Fibroblast of the conjunctiva (primary cell): ENCODE measurements at regions not wholly inside any gene's neighbourhood (a gene's known extent, or its start where the extent isn't known, plus 50 kb on each side); places are given as distances from the start of the nearest gene placed in this dataset.

Experiments
- DNase-seq: peaks from one replicate; pipeline ENCODE4 v3.0.0-alpha.2; 2010; ENCODE audit warnings: low read depth

DNA sequence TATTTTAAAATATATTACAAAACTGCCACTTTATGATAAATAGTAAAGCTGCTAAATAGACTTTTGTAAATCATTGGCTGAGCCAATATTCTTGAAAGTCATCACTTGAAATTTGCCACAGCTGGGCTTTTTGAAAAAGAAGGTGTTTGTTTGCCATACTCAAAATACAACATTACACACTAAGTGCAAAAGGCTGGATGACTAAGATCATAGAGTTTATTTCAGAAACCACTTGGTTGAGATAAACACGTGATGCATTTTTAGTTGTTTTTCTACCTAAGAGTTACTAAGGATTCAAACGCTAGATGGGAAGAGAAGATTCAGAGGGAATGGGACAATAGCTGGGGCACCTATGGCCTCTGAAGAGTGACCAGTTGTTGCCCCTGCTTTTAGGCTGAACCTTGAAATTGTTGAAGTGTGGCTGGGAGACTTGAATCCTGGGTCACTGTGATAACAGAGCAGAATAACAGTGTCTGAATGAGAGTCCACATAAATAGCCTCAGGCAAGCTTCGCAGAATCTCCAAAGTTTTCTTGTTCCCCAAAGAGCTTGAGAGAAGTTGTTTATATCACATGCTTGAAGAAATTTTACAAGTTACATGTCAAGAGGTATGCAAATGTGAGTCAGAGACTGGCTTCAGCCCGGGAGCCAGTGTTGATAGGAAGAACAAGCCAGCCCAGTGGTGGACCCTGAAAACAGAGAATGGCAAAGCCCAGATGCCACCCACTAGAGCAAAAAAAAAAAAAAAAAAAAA, 409.8 kb downstream of the GPD2 start:
- DNase-seq: no peak

DNA sequence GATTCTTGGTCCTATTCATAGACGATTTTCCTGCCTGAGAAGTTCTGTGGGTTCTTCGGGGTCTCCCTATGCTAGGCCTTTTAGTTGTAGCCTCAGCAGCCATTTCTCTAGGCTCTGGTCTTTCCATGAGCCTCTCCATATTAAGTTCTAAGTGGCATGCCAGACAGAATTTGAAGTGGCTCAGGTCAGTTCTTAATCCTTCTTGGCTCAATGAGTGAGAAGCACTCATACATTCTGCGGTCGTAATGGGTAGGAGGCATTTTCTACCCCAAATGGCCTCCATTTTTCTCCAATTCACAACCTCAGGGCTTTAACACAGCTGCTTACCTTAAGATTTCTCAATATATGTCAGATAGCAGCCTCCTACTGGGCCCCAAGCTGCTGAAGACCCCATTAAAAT, 405.3 kb upstream of the GALNT5 start:
- DNase-seq: no peak

DNA sequence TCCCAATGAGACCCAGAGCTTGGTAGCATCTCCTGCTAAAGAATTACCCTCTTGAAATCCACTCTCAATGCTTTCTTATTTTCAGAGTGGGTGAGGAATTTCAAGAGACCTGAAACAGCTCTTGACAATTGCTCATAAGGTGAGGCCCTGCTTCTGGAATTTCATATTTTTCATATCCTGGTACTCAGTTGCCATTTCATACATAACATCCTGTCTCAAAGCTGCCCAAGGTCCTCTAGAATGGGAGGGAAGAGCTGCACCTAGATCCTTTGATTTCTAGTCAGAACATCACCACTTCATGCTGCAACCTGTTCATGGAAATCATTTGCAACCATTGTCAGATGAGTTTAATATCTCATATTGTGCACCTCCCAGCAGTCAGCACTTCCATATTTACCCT, 404.8 kb upstream of the GALNT5 start:
- no peak for DNase-seq

DNA sequence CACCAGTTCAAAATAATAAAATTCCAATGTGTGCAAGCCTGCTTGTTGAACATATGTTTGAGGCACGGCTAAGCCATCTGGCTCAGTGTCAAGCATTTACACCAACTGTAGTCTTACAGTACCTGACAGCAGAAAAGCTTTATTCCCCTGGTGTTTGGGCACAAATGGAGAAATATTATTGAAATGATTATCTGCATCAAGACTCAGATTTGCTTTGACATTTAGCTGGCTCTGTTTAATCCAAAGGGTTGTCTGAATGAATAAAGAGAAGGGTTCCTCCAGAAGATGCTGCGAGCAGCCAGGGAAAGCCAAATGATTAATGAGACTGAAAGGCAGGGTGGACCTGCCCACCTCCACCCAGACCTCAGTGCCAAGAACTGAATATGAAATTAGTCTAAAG, 393.2 kb upstream of the GALNT5 start:
- no peak for DNase-seq

DNA sequence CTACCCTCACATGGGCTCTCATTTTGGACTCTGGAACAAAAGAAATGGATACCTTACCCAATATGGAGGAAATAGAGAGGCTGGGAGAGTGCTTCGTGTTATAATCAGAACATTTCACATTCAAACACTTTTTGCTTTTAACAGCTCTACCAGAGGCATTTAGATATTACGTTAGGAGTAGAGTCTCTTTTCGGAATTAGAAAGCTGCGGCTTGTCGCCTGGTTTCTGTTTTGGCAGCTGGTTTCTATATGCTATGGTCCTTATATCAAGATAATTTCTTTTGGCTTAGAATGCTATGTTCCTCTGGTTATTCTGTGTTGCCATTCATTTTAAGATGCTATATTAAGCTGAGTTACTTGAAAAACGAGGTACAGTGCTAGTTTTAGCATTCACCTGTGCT, 392.8 kb upstream of the GALNT5 start:
- no peak for DNase-seq

DNA sequence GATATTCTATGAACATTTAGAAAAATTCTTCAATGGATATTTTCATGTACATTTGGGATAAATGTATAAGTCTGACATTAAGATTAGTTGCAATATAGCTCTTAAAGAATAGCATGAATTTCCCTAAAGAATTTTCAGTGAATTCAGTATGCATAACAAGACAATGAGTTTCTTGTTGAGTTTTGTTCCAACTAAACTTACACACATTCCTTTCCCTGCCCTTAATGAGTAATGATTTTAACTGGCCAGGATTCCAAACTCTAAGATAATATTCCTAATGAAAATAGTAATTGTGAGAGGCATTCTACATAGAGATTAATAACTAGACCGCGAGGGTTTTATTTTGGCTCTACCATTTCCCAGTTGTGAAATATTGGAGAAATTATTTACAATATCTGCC, 390.3 kb upstream of the GALNT5 start:
- no peak for DNase-seq

DNA sequence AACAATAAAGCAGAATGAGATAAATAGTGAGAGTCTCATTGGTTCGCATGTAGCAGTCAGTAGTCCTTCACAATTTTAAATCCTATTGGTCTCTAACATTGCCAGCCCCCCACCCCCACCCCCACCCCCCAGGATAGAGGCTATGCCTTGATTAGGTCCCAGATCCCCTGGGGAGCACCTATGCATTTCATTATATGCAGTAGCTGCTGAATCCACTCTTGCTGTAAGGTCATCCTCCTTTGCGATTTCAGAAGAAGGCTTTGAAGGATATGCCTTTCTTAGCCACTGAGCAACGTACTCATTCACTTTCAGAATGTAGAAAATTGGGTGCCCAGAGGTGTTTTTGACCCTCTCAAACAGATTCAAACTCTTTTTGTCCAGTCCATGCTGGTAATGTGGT, 382.8 kb upstream of the GALNT5 start:
- no peak for DNase-seq

DNA sequence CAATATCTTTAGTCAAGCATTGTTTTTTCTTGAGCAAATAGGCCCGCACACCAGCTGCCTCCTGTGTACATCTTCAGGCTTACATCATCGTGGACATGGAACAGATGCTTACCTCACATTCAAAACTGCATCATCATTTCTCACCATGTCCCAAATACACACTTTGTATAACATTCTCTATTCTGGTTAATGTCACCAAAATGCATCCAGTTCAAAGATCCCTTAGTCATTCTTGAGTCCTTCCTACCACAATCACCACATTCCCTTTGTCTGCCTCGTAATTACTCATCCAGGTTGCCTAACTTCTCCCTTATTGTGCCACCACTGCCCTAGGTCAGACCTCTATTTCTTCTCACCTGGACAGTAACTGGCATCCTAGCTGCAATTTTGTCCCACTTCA, 373.7 kb upstream of the GALNT5 start:
- DNase-seq: no peak

DNA sequence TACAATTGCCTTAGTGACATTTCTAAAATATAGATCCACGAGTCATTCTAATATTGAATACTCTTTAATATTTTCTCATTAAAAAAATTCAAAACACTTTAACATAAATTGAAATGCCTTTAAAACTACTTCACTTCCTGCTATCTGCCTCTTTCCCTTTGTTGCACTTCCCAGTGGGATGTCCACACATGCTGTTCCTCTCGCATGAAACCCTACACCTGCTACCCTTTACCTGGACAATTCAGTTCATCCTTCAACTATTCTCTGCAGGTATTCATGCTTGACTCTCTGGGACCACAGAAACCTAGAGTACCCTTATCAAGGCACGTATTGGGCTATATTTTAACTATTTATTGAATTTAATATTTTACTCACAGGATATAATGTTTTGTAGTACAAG, 373.3 kb upstream of the GALNT5 start:
- no peak for DNase-seq

DNA sequence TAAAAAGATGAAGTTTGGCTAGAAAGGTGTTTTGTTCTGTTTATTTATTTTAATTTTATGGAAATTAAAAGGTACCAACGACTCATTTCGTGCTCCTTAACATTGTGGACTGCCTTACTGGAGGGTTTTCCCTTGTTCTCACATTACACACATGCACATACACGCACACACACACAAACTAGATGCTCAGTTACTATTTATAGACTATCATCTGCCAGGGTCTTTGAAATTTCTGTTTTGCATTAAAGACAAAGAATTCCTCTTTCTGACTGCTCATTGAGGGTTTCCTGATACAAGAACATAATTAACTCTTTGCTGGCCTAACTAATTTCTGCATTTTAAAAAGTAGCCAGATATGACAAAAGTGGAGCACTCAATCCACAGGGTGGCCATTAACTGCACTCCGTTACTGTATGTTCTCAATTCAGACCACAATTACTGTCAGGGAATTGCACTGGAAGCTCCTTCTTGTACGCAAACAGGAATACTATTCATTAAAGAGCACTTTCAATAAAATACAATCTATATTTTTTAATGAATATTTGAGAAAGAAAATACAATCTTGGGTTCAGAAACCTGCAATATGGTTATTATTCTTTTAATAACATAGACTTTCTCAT, 366.9 kb upstream of the GALNT5 start:
- no peak for DNase-seq

DNA sequence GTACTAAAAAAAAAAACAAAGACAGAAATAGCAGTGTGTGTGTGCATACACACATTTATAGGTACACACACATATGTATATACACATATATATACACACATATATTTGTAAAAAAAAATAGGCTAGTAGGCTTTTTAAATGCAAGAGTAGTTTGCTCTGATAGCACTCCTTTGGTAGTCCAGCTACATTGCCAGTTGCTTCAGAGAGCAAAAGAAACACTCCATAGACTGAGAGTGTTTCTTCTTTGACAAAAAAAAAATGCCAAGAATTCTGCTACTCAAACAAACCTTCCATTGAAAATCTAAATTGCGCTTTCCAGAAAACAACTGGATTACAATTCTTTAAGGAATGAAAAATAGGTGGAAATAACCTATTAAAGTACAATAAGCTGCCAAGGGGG, 365.9 kb upstream of the GALNT5 start:
- DNase-seq: no peak

DNA sequence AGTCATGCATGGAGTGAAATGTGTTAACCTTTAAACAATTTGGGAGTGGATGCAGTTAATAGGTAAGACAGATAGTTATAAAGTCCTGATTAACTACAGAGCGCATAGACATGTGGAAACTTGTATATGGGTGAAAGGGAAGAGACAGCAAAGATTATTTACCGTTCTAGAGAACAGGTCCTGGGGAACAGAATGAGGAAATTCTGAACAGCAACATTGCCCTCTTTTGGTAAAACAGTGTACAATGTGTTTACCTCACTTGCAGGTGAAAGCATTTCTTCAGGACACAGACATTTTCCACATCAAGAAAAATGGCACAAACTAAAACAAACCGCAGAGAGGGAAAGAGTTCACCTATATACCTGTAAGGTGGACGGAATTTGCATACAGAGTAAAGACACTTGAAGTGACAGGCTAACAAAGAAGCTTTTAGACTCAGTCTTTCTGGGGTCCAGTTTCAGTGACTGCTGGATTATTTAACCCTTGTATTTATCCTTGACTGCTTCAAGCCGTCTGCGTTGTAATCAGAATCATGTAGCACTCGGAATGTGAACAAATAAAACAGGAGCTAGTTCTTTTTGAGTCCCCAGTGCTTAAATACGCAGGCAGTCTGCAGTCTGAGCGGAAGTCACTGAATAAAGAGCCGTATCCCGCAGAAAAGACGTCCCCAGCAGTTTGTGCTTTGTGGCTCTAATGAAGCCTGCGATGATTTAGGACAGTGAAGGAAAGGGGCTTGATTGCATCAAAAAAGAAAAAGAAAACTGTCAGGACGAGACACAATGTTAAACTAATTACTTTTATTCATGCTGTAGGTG, 364.8 kb upstream of the GALNT5 start:
- peak; percentile 30 for DNase-seq

DNA sequence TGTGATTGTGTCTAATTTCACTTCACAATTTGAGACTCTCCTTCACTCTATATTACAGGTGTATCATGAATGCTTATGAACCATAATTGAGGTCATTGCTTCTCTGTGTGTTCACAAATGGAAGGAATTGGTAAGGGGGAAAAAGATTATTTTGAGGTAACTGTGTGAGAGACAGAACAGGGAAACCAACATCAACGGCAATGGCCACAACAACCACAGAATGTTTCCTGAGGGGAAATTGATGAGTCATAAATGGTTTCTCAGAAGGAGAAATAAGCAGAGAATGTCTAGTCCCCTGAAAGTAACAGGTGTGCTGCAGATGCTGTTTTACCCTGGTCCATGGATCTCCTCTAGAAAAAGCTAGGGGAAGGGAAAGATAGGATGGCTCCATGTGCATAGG, 361.2 kb upstream of the GALNT5 start:
- no peak for DNase-seq

DNA sequence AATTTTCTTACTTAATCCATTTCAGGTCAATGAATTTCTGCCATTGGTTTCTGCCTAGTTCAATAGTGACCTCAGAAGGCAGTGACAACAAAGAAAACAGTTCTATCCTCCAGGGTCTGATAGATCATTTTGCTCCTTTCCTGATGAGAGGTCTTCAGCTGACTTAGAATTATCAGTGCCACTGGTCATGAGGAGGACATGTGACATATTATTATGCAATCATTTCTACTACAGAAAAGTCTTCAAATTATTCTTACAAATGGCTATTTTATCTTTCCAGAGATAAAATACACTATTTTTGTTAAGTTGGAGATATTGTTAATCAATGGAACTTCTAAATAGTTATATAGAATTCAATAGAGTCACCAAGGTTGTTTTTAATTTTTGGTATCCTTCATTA, 360.0 kb upstream of the GALNT5 start:
- no peak for DNase-seq

DNA sequence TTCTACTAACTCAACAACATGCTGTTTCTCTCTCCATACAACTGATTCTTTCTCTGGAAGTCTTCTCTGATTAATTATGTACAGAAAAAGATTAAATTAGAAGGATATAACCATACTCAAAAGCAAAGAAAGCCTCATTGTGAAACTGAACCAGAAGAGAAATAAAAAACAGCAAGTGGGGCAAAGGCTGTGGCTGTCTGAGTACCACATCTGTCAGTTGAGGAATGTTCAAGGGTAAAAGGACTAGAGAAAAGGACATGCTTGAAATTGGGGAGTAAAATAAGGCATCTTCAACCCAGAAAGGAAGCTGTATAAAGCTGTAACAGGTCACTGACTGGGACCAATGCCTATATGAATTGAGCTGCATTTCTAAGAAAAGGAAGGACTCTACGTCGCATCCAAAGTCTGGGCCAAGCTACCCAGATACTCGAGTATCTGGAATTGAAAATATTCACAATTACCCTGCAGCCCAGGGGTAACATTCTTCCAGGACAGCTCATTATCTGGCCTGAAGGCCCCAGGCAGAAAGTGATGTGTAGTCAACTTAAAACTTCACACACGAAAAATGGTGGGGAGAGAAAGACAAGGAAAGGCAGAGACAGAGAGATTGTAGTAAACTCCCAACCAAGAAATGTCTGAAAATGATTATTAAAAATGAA, 356.0 kb upstream of the GALNT5 start:
- peak; percentile 8 for DNase-seq

DNA sequence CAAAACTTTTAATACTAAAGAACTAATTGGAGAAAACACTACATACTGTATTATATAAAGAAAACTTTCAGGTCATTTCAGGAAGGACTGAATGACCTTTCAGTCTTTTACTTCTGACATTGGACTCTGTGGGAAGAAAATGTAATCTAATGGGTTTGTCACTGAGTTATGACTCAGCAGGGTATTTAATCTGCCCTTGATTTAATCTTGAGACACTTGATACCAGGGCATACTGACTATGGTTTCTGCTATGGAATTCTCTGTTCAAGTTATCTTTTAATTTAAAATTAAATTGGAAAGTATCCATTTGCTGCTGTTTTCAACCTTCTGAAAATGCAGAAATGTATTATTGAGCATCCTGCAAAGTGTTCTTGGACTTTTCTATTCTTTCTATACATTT, 354.2 kb upstream of the GALNT5 start:
- DNase-seq: no peak

DNA sequence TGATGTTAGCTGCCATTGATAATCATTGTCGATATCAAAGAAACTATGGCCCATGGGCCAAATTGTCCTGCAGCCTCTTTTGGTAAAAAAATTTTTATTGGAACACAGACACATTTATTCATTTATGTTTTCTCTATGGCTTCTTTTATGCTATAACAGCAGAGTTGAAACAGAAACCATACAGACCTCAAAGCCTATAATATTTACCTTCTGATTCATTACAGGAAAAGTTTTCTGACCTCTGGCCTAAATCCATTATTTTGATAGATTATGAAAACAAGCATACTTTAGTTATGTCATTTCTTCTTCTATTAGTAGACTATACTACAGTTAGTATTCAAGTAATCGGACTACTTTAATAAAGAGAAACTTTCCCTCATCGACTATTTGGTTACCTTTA, 349.7 kb upstream of the GALNT5 start:
- DNase-seq: no peak

DNA sequence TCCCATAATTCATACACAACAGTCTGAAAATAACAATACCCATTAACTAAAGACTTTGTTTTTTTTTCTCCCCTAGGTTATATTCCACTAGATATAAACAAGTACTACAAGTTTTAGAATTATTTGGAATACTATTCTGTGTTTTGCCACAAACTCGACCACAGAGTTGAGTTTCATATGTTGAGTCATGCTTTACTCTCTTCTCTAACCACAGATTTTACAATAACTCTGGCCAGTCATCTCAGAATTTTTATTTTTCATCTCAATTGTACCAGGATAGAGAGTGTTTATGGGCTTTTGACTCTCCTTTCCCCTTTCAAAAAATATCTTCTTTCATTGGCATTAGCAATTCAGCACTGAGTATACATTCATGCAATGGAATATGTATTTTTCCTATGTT, 348.7 kb upstream of the GALNT5 start:
- no peak for DNase-seq

DNA sequence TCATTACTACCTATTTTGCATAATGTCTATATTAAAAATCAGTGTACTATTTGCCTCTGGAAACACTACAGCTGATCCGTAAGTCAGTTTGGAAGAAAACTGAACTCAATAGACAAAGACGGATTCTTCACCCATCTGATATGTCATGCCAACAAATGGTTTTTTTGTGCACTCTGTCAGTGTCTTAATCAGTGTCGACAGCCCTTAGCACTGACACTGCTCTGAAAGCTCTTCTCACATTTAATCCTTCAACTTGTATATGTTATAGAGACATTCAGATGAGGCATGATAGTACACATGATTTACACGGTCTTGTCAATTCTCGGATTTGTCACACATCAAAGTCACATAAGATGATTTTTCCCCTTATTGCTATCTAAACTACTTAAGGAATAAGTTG, 347.5 kb upstream of the GALNT5 start:
- DNase-seq: no peak

DNA sequence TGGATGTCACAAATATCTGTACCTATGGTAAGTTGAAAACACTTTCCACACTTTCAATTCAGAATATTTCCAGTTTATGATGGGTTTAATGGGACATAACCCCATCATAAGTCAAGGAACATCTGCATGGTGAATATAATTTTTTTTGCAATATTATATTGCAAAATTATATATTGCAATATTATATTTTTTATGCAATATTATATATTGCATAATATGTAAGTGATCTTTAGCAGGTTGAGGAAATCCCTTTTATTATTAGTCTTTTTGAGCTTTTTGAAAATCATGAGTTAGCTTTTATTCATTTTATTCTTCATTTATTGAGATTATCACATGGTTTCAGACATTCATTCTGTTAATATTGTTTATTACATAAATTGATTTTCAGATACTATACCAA, 342.2 kb upstream of the GALNT5 start:
- no peak for DNase-seq

DNA sequence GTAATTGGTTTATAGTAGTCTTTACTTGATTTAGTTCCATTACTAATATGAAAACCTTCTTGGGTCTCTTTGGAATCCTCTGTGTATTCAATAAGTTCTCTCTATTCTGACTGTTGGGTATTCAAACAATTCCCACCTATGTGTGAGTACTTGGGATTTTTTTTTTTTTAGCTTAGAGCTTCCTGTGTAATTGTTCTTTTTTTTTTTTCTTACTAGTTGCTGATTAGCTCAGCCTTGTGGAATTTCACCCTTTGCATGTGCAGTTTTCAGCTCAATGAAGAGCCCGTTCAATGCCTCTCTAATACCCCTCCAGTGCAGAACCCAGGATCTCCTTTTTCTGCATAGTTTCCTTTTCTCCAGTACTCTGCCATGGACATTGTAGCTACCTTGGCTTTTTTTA, 339.1 kb upstream of the GALNT5 start:
- no peak for DNase-seq

DNA sequence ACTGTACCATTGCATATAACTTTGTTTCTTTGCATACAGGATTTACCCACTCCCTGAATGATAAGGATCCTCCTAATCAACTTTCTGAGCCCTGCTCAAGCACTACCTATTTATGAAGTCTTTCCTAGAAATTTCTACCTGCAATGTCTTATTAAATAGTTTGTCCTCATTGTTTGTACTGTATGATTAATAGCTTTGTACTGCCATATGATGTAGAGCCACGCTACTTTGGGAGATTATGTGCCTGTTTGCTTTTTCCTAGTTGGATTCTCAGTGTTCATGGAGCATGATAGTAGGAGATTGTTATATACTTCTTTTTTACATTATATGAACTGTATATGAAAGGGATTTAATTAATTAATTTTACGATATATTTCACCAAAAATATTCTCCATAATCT, 327.1 kb upstream of the GALNT5 start:
- DNase-seq: no peak
